IMR-90 (cell line): ENCODE measurements at regions not wholly inside any gene's neighbourhood (a gene's known extent, or its start where the extent isn't known, plus 50 kb on each side); places are given as distances from the start of the nearest gene placed in this dataset.

ENCODE experiments used
- ATAC-seq: fragments of 200-7000 bp; cut with Tn5 transposase; 2 replicates; pipeline ENCODE4 v1.9.1; 2020; ENCODE audit warnings: low read depth, mild to moderate bottlenecking, moderate library complexity
- BruUV-seq: library from RNA; stranded (reverse); fragments of 400-500 nt; replicated peaks from 2 replicates; lab custom pipeline; 2021; lab: Mats Ljungman, UMichigan
- CTCF ChIA-PET: fragments of 300-600 bp; formaldehyde crosslinking; extraction: SDS; loops from one replicate; lab custom pipeline; 2021; ENCODE audit warnings: antibody characterized with exemption; lab: Yijun Ruan, JAX
- POLR2A ChIA-PET: fragments of 300-600 bp; sonication (Branson Sonifier 250); formaldehyde crosslinking; loops from one replicate; lab custom pipeline; 2022; ENCODE audit warnings: antibody characterized with exemption; ENCODE audit not compliant: unreplicated experiment; lab: Charles Lee
- DNase-seq: peaks from one replicate; pipeline ENCODE4 v3.0.0; 2013
- H2AFZ ChIP-seq: replicated peaks from 2 replicates; pipeline ENCODE3; 2013; ENCODE audit warnings: low read length, mild to moderate bottlenecking; ENCODE audit not compliant: poor library complexity
- H2AK5ac ChIP-seq: 2 replicates; pipeline ENCODE4 v1.6.1; 2013; ENCODE audit warnings: low read depth, low read length, inconsistent platforms
- H2AK9ac ChIP-seq: replicated peaks from 2 replicates; pipeline ENCODE3; 2013; ENCODE audit warnings: mild to moderate bottlenecking, low read depth, low read length, moderate library complexity; ENCODE audit not compliant: poor library complexity
- H2BK120ac ChIP-seq: 2 replicates; pipeline ENCODE4 v1.6.1; 2013; ENCODE audit warnings: low read depth, low read length, inconsistent platforms
- H2BK15ac ChIP-seq: 3 replicates; pipeline ENCODE4 v1.6.1; 2013; ENCODE audit warnings: low read depth, low read length, inconsistent platforms
- H2BK20ac ChIP-seq: 2 replicates; pipeline ENCODE4 v1.6.1; 2013; ENCODE audit warnings: low read depth, mild to moderate bottlenecking, inconsistent platforms, low read length, moderate library complexity
- H2BK5ac ChIP-seq: 2 replicates; pipeline ENCODE4 v1.6.1; 2013; ENCODE audit warnings: mild to moderate bottlenecking, low read depth, low read length, inconsistent platforms; ENCODE audit not compliant: poor library complexity, severe bottlenecking
- H3K14ac ChIP-seq: replicated peaks from 2 replicates; pipeline ENCODE4 v1.6.1; 2013; ENCODE audit warnings: low read depth, low read length, inconsistent platforms
- H3K18ac ChIP-seq: 2 replicates; pipeline ENCODE4 v1.6.1; 2013; ENCODE audit warnings: low read depth, low read length, control low read depth
- H3K23ac ChIP-seq: 2 replicates; pipeline ENCODE4 v1.6.1; 2013; ENCODE audit warnings: low read depth, low read length, inconsistent platforms
- H3K27ac ChIP-seq: 2 replicates; pipeline ENCODE4 v1.5.1; 2013; ENCODE audit warnings: mild to moderate bottlenecking, control low read depth, low read length; ENCODE audit not compliant: insufficient read depth
- H3K27me3 ChIP-seq: 2 replicates; pipeline ENCODE4 v1.6.1; 2013; ENCODE audit warnings: low read length; ENCODE audit not compliant: control insufficient read depth, insufficient read depth
- H3K36me3 ChIP-seq: 2 replicates; pipeline ENCODE4 v1.6.1; 2013; ENCODE audit warnings: low read length, mixed read lengths; ENCODE audit not compliant: control insufficient read depth, insufficient read depth
- H3K4ac ChIP-seq: 2 replicates; pipeline ENCODE4 v1.6.1; 2013; ENCODE audit warnings: low read depth, low read length, inconsistent platforms
- H3K4me1 ChIP-seq: 2 replicates; pipeline ENCODE4 v1.6.1; 2013; ENCODE audit warnings: low read length, mixed read lengths; ENCODE audit not compliant: control insufficient read depth, insufficient read depth
- H3K4me2 ChIP-seq: 2 replicates; pipeline ENCODE4 v1.6.1; 2013; ENCODE audit warnings: low read depth, mild to moderate bottlenecking, control low read depth, low read length, moderate library complexity
- H3K4me3 ChIP-seq: 2 replicates; pipeline ENCODE4 v1.5.1; 2013; ENCODE audit warnings: low read depth, mild to moderate bottlenecking, control low read depth, low read length, moderate library complexity; ENCODE audit not compliant: insufficient read depth
- H3K56ac ChIP-seq: 2 replicates; pipeline ENCODE4 v1.6.1; 2013; ENCODE audit warnings: low read length, inconsistent platforms; ENCODE audit not compliant: insufficient read depth; ENCODE audit errors: extremely low read depth
- H3K79me1 ChIP-seq, 2 experiments: 2 replicates each; pipeline ENCODE4 v1.6.1; 2013; ENCODE audit warnings: low read length in 2 of 2, inconsistent platforms in 1 of 2, low read depth in 1 of 2
- H3K9ac ChIP-seq: 2 replicates; pipeline ENCODE4 v1.6.1; 2013; ENCODE audit warnings: low read depth, low read length, control low read depth
- H3K9me1 ChIP-seq: 2 replicates; pipeline ENCODE4 v1.6.1; 2013; ENCODE audit warnings: low read length, inconsistent platforms; ENCODE audit not compliant: insufficient read depth
- H3K9me3 ChIP-seq: 2 replicates; pipeline ENCODE4 v1.6.1; 2013; ENCODE audit warnings: low read length; ENCODE audit not compliant: control insufficient read depth, insufficient read depth
- H4K20me1 ChIP-seq: 2 replicates; pipeline ENCODE4 v1.6.1; 2013; ENCODE audit warnings: low read length, inconsistent platforms; ENCODE audit not compliant: insufficient read depth
- H4K5ac ChIP-seq: 2 replicates; pipeline ENCODE4 v1.6.1; 2013; ENCODE audit warnings: mild to moderate bottlenecking, low read depth, low read length, control low read depth
- H4K8ac ChIP-seq, 2 experiments: 2 replicates each; pipeline ENCODE4 v1.6.1; 2013; ENCODE audit warnings: low read depth in 2 of 2, low read length in 2 of 2, control low read depth in 1 of 2, inconsistent platforms in 1 of 2
- H4K91ac ChIP-seq: 2 replicates; pipeline ENCODE4 v1.6.1; 2013; ENCODE audit warnings: low read depth, low read length, inconsistent platforms; ENCODE audit not compliant: insufficient read depth
- BHLHE40 ChIP-seq: fragments of 150-350 bp; IDR thresholded peaks from 2 replicates; pipeline ENCODE4 v1.6.1; 2016; ENCODE audit warnings: mild to moderate bottlenecking, low read depth, low read length
- CEBPB ChIP-seq: IDR thresholded peaks from 2 replicates; pipeline ENCODE4 v1.6.1; 2012; ENCODE audit warnings: low read depth, low read length, improper control_type of control experiment
- POLR2A ChIP-seq: IDR thresholded peaks from 2 replicates; pipeline ENCODE4 v1.6.1; 2012; ENCODE audit warnings: mild to moderate bottlenecking, low read depth, low read length
- RAD21 ChIP-seq: IDR thresholded peaks from 2 replicates; pipeline ENCODE4 v1.6.1; 2012; ENCODE audit warnings: low read length, improper control_type of control experiment
- RCOR1 ChIP-seq: IDR thresholded peaks from 2 replicates; pipeline ENCODE4 v1.6.1; 2012; ENCODE audit warnings: mild to moderate bottlenecking, low read length, improper control_type of control experiment; ENCODE audit not compliant: insufficient replicate concordance
- SMC3 ChIP-seq: fragments of 150-350 bp; IDR thresholded peaks from 2 replicates; pipeline ENCODE4 v1.6.1; 2016; ENCODE audit warnings: low read depth, mild to moderate bottlenecking, antibody characterized with exemption, low read length, moderate library complexity
- WGBS, 2 experiments: methylation state at CpG; one replicate each; pipeline versions ENCODE4 v1.1.5 to v1.1.7; 2013; ENCODE audit warnings: missing lambda C conversion rate in 2 of 2; ENCODE audit not compliant: insufficient read length in 1 of 2; ENCODE audit errors: extremely low coverage in 2 of 2; 5-methylcytosine and 5-hydroxymethylcytosine counted together
- dilution Hi-C: fragments of 300-500 bp; cut with HindIII; formaldehyde crosslinking; loops from one replicate; pipeline ENCODE4 v1.14.3; 2018; ENCODE audit warnings: low sequenced_read_pairs; ENCODE audit not compliant: unreplicated experiment
- in situ Hi-C: fragments of 300-500 bp; cut with MboI; formaldehyde crosslinking; loops from 3 replicates; pipeline ENCODE4 v1.14.3; 2019; ENCODE audit warnings: low sequenced_read_pairs, inconsistent platforms, mixed read lengths
- intact Hi-C: fragments of 100-400 bp; cut with micrococcal nuclease; formaldehyde crosslinking; loops from 2 replicates; pipeline ENCODE4 v1.10.0; 2022
- TF ChIP-seq, protein P1 (sequence below): fragments of 150-350 bp; IDR thresholded peaks from 2 replicates; pipeline ENCODE4 v1.6.1; 2017; ENCODE audit warnings: mild to moderate bottlenecking, antibody characterized with exemption, low read length, low read depth

DNA sequence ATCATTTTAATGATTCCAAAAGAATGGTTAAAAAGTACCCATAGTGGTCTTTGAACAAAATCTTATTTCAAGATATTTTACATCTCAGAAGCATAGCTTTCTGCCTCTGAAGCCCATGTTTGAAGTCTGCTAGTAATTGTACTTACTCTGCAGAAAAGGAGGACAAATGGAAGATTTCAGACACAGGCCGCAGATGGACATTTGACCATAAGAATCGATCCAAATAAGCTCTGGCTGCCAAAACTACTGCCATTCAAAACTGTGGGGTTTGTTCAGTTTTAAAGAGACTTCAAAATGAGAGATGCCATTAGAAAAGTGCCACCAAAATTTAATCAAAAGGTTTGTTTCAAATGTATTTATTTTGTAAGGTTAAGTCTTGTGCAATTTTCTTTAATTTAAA, 306.7 kb downstream of the DTWD2 start:
- Histone ChIP-seq H3K36me3 (no peaks in the 10 kb centered on the region), H3K79me1 (no peaks in the 10 kb centered on the region)
- no TSS peak for BruUV-seq

More for the DNA sequence above, 306.7 kb downstream of the DTWD2 start:
- Histone ChIP-seq H3K56ac (no peak overlapping the region), H3K9ac (no peak overlapping the region), H2BK15ac (no peak overlapping the region), H3K23ac (no peak overlapping the region), H2BK120ac (no peak overlapping the region), H4K20me1 (no peaks in the 10 kb centered on the region), H3K4ac (no peak overlapping the region), H4K91ac (no peak overlapping the region), H3K4me1 (no peaks in the 10 kb centered on the region), H3K4me3 (no peak overlapping the region), H2BK5ac (no peak overlapping the region), H3K27me3 (no peaks in the 10 kb centered on the region), H3K27ac (no peak overlapping the region), H2AK5ac (no peak overlapping the region), H2AFZ (no peak overlapping the region), H2BK20ac (no peak overlapping the region), H3K14ac (no peak overlapping the region), H3K9me3 (peaks cover 9% of the 10 kb centered on the region), H3K4me2 (no peak overlapping the region), H3K9me1 (no peaks in the 10 kb centered on the region), H4K8ac (no peak overlapping the region), H4K5ac (no peak overlapping the region), H2AK9ac (no peak overlapping the region), H3K18ac (no peak overlapping the region)
- ChIA-PET POLR2A (no interaction called here), CTCF (no interaction called here)
- DNase-seq (no peak), ATAC-seq (no peak)
- WGBS, 2 experiments, result no CpG with 5 or more reads among the region's 2 CpGs
- dilution Hi-C loops, result no loop called here
- TF ChIP-seq SMC3 (no peak), RAD21 (no peak), POLR2A (no peak), RCOR1 (no peak), CEBPB (no peak), BHLHE40 (no peak)
- TF ChIP-seq, protein P1, sequence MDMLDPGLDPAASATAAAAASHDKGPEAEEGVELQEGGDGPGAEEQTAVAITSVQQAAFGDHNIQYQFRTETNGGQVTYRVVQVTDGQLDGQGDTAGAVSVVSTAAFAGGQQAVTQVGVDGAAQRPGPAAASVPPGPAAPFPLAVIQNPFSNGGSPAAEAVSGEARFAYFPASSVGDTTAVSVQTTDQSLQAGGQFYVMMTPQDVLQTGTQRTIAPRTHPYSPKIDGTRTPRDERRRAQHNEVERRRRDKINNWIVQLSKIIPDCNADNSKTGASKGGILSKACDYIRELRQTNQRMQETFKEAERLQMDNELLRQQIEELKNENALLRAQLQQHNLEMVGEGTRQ, result no peak
- intact Hi-C loops, result no loop called here
- in situ Hi-C loops, result no loop called here
